ENCODE measurements at regions not wholly inside any gene's neighbourhood (a gene's known extent, or its start where the extent isn't known, plus 50 kb on each side); places are given as distances from the start of the nearest gene placed in this dataset.

DNA sequence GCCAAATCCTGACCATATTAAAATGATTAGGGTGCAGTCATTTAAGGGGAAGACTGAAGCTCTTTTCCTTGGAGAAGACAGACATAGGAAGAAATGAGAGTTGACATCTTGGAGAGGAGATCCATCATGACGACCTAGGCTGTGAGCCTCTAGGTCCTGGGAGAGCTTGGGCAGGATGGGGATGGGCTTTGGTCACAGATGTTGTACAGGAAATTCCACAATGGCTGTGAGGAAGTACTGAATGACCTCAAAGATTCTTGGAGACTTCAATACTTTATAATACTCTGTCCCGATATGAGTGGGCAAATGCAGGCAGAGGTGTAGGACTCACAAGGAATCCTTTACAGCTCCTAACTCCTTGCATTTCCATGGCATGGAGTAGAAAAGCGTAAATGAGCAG lies 204.9 kb upstream of the FRMD6 start:
- WGBS (ENCODE audit: extremely low coverage, insufficient coverage, low lambda C conversion rate): no CpG with 5 or more reads among the region's 3 CpGs
- H2BK120ac ChIP-seq (ENCODE audit: low read depth, low read length): no peak overlapping the region
- peaks cover 3% of the 10 kb centered on the region for H3K4me1 ChIP-seq (ENCODE audit: control insufficient read depth, low read depth, low read length)

DNA sequence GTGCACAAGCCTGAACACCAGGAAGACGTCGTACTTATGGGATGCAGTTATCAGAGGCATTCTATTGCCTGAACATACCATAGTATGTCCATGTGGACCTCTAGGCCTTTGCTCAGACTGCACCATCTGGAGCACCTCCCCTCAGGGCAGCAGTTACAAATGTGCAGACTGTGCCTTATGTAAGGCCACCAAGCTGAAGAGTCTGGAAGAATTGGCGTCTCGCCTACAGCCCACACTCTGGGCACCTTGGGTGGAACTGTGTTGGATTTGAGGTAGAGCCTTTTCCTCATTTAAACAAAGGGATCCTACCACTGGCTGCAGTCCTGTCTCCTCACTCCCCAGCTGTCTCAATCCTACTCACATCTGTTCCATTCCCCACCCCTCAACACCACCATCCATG lies 204.3 kb upstream of the FRMD6 start:
- Histone ChIP-seq H3K4ac (ENCODE audit: low read depth, low read length) (no peak overlapping the region), H4K5ac (ENCODE audit: low read length) (no peak overlapping the region)

More for the DNA sequence above, 204.9 kb upstream of the FRMD6 start:
- no peaks in the 10 kb centered on the region for H3K79me2 ChIP-seq (ENCODE audit: control insufficient read depth, insufficient read depth, low read length)
- no peak overlapping the region for H3K56ac ChIP-seq (ENCODE audit: low read length)
- H3K36me3 ChIP-seq (ENCODE audit: control insufficient read depth, insufficient read depth, low read length): no peaks in the 10 kb centered on the region
- H2BK15ac ChIP-seq (replicated peaks; ENCODE audit: low read depth): no peak overlapping the region
- H3K27ac ChIP-seq (ENCODE audit: low read depth, low read length): no peak overlapping the region
- H3K4me3 ChIP-seq (ENCODE audit: low read length): no peak overlapping the region
- H3K79me1 ChIP-seq (ENCODE audit: low read length): no peaks in the 10 kb centered on the region
- no peak overlapping the region for H4K5ac ChIP-seq (ENCODE audit: low read length)
- DNase-seq: no peak
- no peak overlapping the region for H3K4me2 ChIP-seq (ENCODE audit: low read length)
- no peak overlapping the region for H4K8ac ChIP-seq (ENCODE audit: low read depth, low read length)
- H3K9ac ChIP-seq (ENCODE audit: low read length): no peak overlapping the region
- no peak overlapping the region for H3K18ac ChIP-seq (ENCODE audit: low read length)
- H3K27me3 ChIP-seq (ENCODE audit: insufficient read depth, low read length, poor library complexity): no peaks in the 10 kb centered on the region
- no peak overlapping the region for H3K23ac ChIP-seq (ENCODE audit: low read length)
- no peak overlapping the region for H2AK5ac ChIP-seq (ENCODE audit: low read length)
- H3K4ac ChIP-seq (ENCODE audit: low read depth, low read length): no peak overlapping the region
- H2BK5ac ChIP-seq (ENCODE audit: low read length): no peak overlapping the region

GRCh38 chr14:51448831-51449670 lies 202.7 kb upstream of the FRMD6 start:
- no peak overlapping the region for H3K27ac ChIP-seq (ENCODE audit: low read depth, low read length)
- no peak overlapping the region for H3K9ac ChIP-seq (ENCODE audit: low read length)
- peaks cover 3% of the 10 kb centered on the region for H3K4me1 ChIP-seq (ENCODE audit: control insufficient read depth, low read depth, low read length)
- H3K4me3 ChIP-seq (ENCODE audit: low read length): no peak overlapping the region
- no peak overlapping the region for H2BK120ac ChIP-seq (ENCODE audit: low read depth, low read length)
- H3K4ac ChIP-seq (ENCODE audit: low read depth, low read length): no peak overlapping the region
- no peaks in the 10 kb centered on the region for H3K79me1 ChIP-seq (ENCODE audit: low read length)
- no peak overlapping the region for H2AK5ac ChIP-seq (ENCODE audit: low read length)
- no peak overlapping the region for H4K8ac ChIP-seq (ENCODE audit: low read depth, low read length)
- H2BK5ac ChIP-seq (ENCODE audit: low read length): no peak overlapping the region
- H3K36me3 ChIP-seq (ENCODE audit: control insufficient read depth, insufficient read depth, low read length): no peaks in the 10 kb centered on the region
- H3K27me3 ChIP-seq (ENCODE audit: insufficient read depth, low read length, poor library complexity): no peaks in the 10 kb centered on the region
- WGBS (ENCODE audit: extremely low coverage, insufficient coverage, low lambda C conversion rate): no CpG with 5 or more reads among the region's 2 CpGs
- no peak overlapping the region for H3K23ac ChIP-seq (ENCODE audit: low read length)
- no peak overlapping the region for H3K56ac ChIP-seq (ENCODE audit: low read length)
- no peak overlapping the region for H2BK15ac ChIP-seq (replicated peaks; ENCODE audit: low read depth)
- H3K18ac ChIP-seq (ENCODE audit: low read length): no peak overlapping the region
- H4K5ac ChIP-seq (ENCODE audit: low read length): no peak overlapping the region
- no peaks in the 10 kb centered on the region for H3K79me2 ChIP-seq (ENCODE audit: control insufficient read depth, insufficient read depth, low read length)
- no peak for DNase-seq
- H3K4me2 ChIP-seq (ENCODE audit: low read length): no peak overlapping the region

More for the DNA sequence above, 204.3 kb upstream of the FRMD6 start:
- no peak overlapping the region for H3K56ac ChIP-seq (ENCODE audit: low read length)
- WGBS (ENCODE audit: extremely low coverage, insufficient coverage, low lambda C conversion rate): no CpG with 5 or more reads among the region's 4 CpGs
- no peak overlapping the region for H3K18ac ChIP-seq (ENCODE audit: low read length)
- no peak overlapping the region for H2BK15ac ChIP-seq (replicated peaks; ENCODE audit: low read depth)
- DNase-seq: no peak
- H3K79me1 ChIP-seq (ENCODE audit: low read length): no peaks in the 10 kb centered on the region
- H3K9ac ChIP-seq (ENCODE audit: low read length): no peak overlapping the region
- peaks cover 3% of the 10 kb centered on the region for H3K4me1 ChIP-seq (ENCODE audit: control insufficient read depth, low read depth, low read length)
- no peaks in the 10 kb centered on the region for H3K79me2 ChIP-seq (ENCODE audit: control insufficient read depth, insufficient read depth, low read length)
- no peak overlapping the region for H3K23ac ChIP-seq (ENCODE audit: low read length)
- H2AK5ac ChIP-seq (ENCODE audit: low read length): no peak overlapping the region
- no peak overlapping the region for H2BK120ac ChIP-seq (ENCODE audit: low read depth, low read length)
- H3K4me2 ChIP-seq (ENCODE audit: low read length): no peak overlapping the region
- H3K27ac ChIP-seq (ENCODE audit: low read depth, low read length): no peak overlapping the region
- H2BK5ac ChIP-seq (ENCODE audit: low read length): no peak overlapping the region
- no peaks in the 10 kb centered on the region for H3K27me3 ChIP-seq (ENCODE audit: insufficient read depth, low read length, poor library complexity)
- H3K4me3 ChIP-seq (ENCODE audit: low read length): no peak overlapping the region
- H3K36me3 ChIP-seq (ENCODE audit: control insufficient read depth, insufficient read depth, low read length): no peaks in the 10 kb centered on the region
- no peak overlapping the region for H4K8ac ChIP-seq (ENCODE audit: low read depth, low read length)

DNA sequence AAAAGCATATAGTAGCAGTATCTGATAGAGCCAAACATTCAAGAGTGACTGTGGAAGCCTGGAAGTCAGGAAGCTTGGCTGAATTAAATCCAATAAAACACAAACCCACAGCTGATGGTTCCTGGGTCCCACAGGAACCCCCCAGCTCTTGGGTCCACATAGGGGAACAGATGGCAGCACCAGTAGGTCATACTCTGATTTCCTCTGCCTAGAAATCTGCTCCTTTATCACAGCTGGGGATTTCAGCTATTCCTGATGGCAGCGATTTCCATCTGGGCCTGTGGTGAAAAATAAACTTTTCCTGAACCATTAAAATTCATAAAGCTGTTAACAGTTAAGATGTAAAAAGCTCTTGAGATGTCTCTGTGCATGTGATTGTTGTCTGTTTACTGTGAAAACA lies 202.0 kb upstream of the FRMD6 start:
- Histone ChIP-seq H3K18ac (ENCODE audit: low read length) (no peak overlapping the region), H3K79me1 (ENCODE audit: low read length) (no peaks in the 10 kb centered on the region), H3K36me3 (ENCODE audit: control insufficient read depth, insufficient read depth, low read length) (no peaks in the 10 kb centered on the region), H3K27me3 (ENCODE audit: insufficient read depth, low read length, poor library complexity) (no peaks in the 10 kb centered on the region), H3K27ac (ENCODE audit: low read depth, low read length) (no peak overlapping the region), H4K5ac (ENCODE audit: low read length) (no peak overlapping the region), H3K4me2 (ENCODE audit: low read length) (no peak overlapping the region), H3K23ac (ENCODE audit: low read length) (no peak overlapping the region), H3K9ac (ENCODE audit: low read length) (no peak overlapping the region), H2BK120ac (ENCODE audit: low read depth, low read length) (no peak overlapping the region), H3K56ac (ENCODE audit: low read length) (no peak overlapping the region), H2BK15ac (replicated peaks; ENCODE audit: low read depth) (no peak overlapping the region), H4K8ac (ENCODE audit: low read depth, low read length) (no peak overlapping the region), H2BK5ac (ENCODE audit: low read length) (no peak overlapping the region), H3K79me2 (ENCODE audit: control insufficient read depth, insufficient read depth, low read length) (no peaks in the 10 kb centered on the region), H3K4ac (ENCODE audit: low read depth, low read length) (no peak overlapping the region), H3K4me1 (ENCODE audit: control insufficient read depth, low read depth, low read length) (peaks cover 3% of the 10 kb centered on the region), H3K4me3 (ENCODE audit: low read length) (no peak overlapping the region), H2AK5ac (ENCODE audit: low read length) (no peak overlapping the region)
- DNase-seq: no peak
- WGBS (ENCODE audit: extremely low coverage, insufficient coverage, low lambda C conversion rate): no CpG with 5 or more reads among the region's 1 CpG

GRCh38 chr14:51451561-51451960 lies 200.1 kb upstream of the FRMD6 start:
- Histone ChIP-seq H2BK5ac (ENCODE audit: low read length) (no peak overlapping the region), H3K27ac (ENCODE audit: low read depth, low read length) (no peak overlapping the region), H3K4me3 (ENCODE audit: low read length) (no peak overlapping the region), H3K18ac (ENCODE audit: low read length) (no peak overlapping the region), H3K27me3 (ENCODE audit: insufficient read depth, low read length, poor library complexity) (no peaks in the 10 kb centered on the region), H3K36me3 (ENCODE audit: control insufficient read depth, insufficient read depth, low read length) (no peaks in the 10 kb centered on the region), H3K4me2 (ENCODE audit: low read length) (no peak overlapping the region), H3K79me2 (ENCODE audit: control insufficient read depth, insufficient read depth, low read length) (no peaks in the 10 kb centered on the region), H4K5ac (ENCODE audit: low read length) (no peak overlapping the region), H4K8ac (ENCODE audit: low read depth, low read length) (no peak overlapping the region), H3K56ac (ENCODE audit: low read length) (no peak overlapping the region), H3K9ac (ENCODE audit: low read length) (no peak overlapping the region), H3K4me1 (ENCODE audit: control insufficient read depth, low read depth, low read length) (peaks cover 3% of the 10 kb centered on the region), H2BK120ac (ENCODE audit: low read depth, low read length) (no peak overlapping the region), H3K23ac (ENCODE audit: low read length) (no peak overlapping the region), H2BK15ac (replicated peaks; ENCODE audit: low read depth) (peak overlapping the region; percentile 9), H3K4ac (ENCODE audit: low read depth, low read length) (no peak overlapping the region), H3K79me1 (ENCODE audit: low read length) (no peaks in the 10 kb centered on the region), H2AK5ac (ENCODE audit: low read length) (no peak overlapping the region)
- no CpG with 5 or more reads among the region's 4 CpGs for WGBS (ENCODE audit: extremely low coverage, insufficient coverage, low lambda C conversion rate)
- DNase-seq: no peak

DNA sequence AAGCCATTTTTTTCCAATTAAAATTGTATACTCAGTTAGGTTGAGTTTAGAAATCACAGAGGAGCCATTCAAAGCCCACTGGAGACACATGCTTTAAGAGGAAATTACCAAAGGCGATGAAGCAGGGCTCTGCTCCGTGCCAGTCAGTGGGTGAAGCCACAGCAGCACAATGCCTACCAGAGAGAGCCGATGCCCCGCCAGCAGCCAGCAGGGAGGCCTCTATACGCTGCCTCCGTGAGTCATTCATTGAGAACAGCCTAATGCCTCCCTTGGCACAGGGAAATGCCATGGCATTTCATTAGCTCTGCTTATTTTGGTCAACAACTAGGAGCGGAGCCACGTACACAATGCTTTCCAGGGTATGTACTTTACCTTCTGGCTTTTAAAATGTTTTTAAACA lies 197.8 kb upstream of the FRMD6 start:
- H3K4me1 ChIP-seq (ENCODE audit: control insufficient read depth, low read depth, low read length): peaks cover 9% of the 10 kb centered on the region
- H3K27me3 ChIP-seq (ENCODE audit: insufficient read depth, low read length, poor library complexity): no peaks in the 10 kb centered on the region
- no peak overlapping the region for H2AK5ac ChIP-seq (ENCODE audit: low read length)
- no peak overlapping the region for H3K18ac ChIP-seq (ENCODE audit: low read length)
- no peak overlapping the region for H2BK5ac ChIP-seq (ENCODE audit: low read length)
- H3K4me3 ChIP-seq (ENCODE audit: low read length): no peak overlapping the region
- no CpG with 5 or more reads among the region's 8 CpGs for WGBS (ENCODE audit: extremely low coverage, insufficient coverage, low lambda C conversion rate)
- H3K79me1 ChIP-seq (ENCODE audit: low read length): no peaks in the 10 kb centered on the region
- no peak overlapping the region for H3K23ac ChIP-seq (ENCODE audit: low read length)
- no peak for DNase-seq
- no peak overlapping the region for H4K8ac ChIP-seq (ENCODE audit: low read depth, low read length)
- H4K5ac ChIP-seq (ENCODE audit: low read length): no peak overlapping the region
- H3K9ac ChIP-seq (ENCODE audit: low read length): no peak overlapping the region
- no peak overlapping the region for H3K4me2 ChIP-seq (ENCODE audit: low read length)
- no peak overlapping the region for H3K27ac ChIP-seq (ENCODE audit: low read depth, low read length)
- H3K36me3 ChIP-seq (ENCODE audit: control insufficient read depth, insufficient read depth, low read length): no peaks in the 10 kb centered on the region
- no peak overlapping the region for H3K56ac ChIP-seq (ENCODE audit: low read length)
- H3K79me2 ChIP-seq (ENCODE audit: control insufficient read depth, insufficient read depth, low read length): no peaks in the 10 kb centered on the region
- no peak overlapping the region for H3K4ac ChIP-seq (ENCODE audit: low read depth, low read length)
- H2BK15ac ChIP-seq (replicated peaks; ENCODE audit: low read depth): no peak overlapping the region
- no peak overlapping the region for H2BK120ac ChIP-seq (ENCODE audit: low read depth, low read length)
